Breast epithelium (tissue), 4 donors: ENCODE measurements at regions not wholly inside any gene's neighbourhood (a gene's known extent, or its start where the extent isn't known, plus 50 kb on each side); places are given as distances from the start of the nearest gene placed in this dataset.

Source experiments
- DNase-seq, 2 donors: peaks; one replicate each; pipeline ENCODE4 v3.0.0-alpha.2; 2019; ENCODE audit warnings: low spot score in 2 of 2
- H3K27ac ChIP-seq, 2 donors: fragments of 200-600 bp; sonication (generic) in 1 of 2; one replicate each; pipeline ENCODE4 v1.5.1; 2016 to 2019; ENCODE audit warnings: mild to moderate bottlenecking in 1 of 2
- H3K27me3 ChIP-seq, 2 donors: fragments of 200-600 bp; sonication (generic) in 1 of 2; one replicate each; pipeline versions ENCODE4 v1.5.1 to v1.6.0; 2017 to 2019; ENCODE audit warnings: control low read depth in 1 of 2, mild to moderate bottlenecking in 1 of 2
- H3K36me3 ChIP-seq: fragments of 200-600 bp; one replicate; pipeline ENCODE4 v1.5.1; 2019
- H3K4me1 ChIP-seq, 2 donors: fragments of 200-600 bp; sonication (generic); one replicate each; pipeline ENCODE4 v1.5.1; 2016 to 2019; ENCODE audit warnings: control low read depth in 1 of 2
- H3K4me3 ChIP-seq, 3 donors: fragments of 200-600 bp; sonication (generic); 1 replicate in 2 of 3; 2 replicates in 1 of 3; pipeline ENCODE4 v1.5.1; 2016 to 2019; ENCODE audit warnings: mild to moderate bottlenecking in 3 of 3, moderate library complexity in 2 of 3
- H3K9me3 ChIP-seq, 2 donors: fragments of 200-600 bp; sonication (generic) in 1 of 2; one replicate each; pipeline ENCODE4 v1.5.1; 2016 to 2019; ENCODE audit warnings: control low read depth in 1 of 2
- CTCF ChIP-seq, 3 donors: fragments of 450-650 bp; IDR thresholded peaks; one replicate each; pipeline ENCODE4 v1.5.1; 2016 to 2017; ENCODE audit warnings: antibody characterized with exemption in 3 of 3, mild to moderate bottlenecking in 3 of 3, moderate library complexity in 3 of 3
- POLR2A ChIP-seq: fragments of 450-650 bp; IDR thresholded peaks from one replicate; pipeline ENCODE4 v1.6.1; 2016; ENCODE audit warnings: antibody characterized with exemption, mild to moderate bottlenecking, moderate library complexity
- POLR2AphosphoS5 ChIP-seq, 3 donors: sonication (generic); formaldehyde crosslinking; IDR thresholded peaks; one replicate each; pipeline ENCODE4 v1.6.1; 2017; ENCODE audit warnings: antibody characterized with exemption in 3 of 3
- intact Hi-C: fragments of 100-400 bp; cut with DNase I; formaldehyde crosslinking; loops from one replicate; pipeline ENCODE4 v1.15.1; 2023; ENCODE audit warnings: low total_unique reads

GRCh38 chr15:79190093-79190492 is 92.4 kb upstream of the ANKRD34C start:
- Histone ChIP-seq H3K27ac (no peak overlapping the region), H3K4me3 (no peak overlapping the region), H3K36me3 (no peaks in the 10 kb centered on the region), H3K4me1 (no peaks in the 10 kb centered on the region), H3K27me3 (peaks cover 0 to under 1% of the 10 kb centered on the region in 2 donors), H3K9me3 (no peaks in the 10 kb centered on the region)
- TF ChIP-seq POLR2A (no peak), POLR2AphosphoS5 (IDR thresholded peaks at IDR 0.05) (no peak), CTCF (IDR thresholded peaks at IDR 0.05) (no peak)
- no peak for DNase-seq
- intact Hi-C loops: no loop called here

GRCh38 chr15:79186616-79187015 is 95.9 kb upstream of the ANKRD34C start:
- no peaks in the 10 kb centered on the region for H3K4me1 ChIP-seq
- no peak overlapping the region for H3K4me3 ChIP-seq
- no peak for DNase-seq
- TF ChIP-seq POLR2AphosphoS5 (IDR thresholded peaks at IDR 0.05) (no peak), CTCF (IDR thresholded peaks at IDR 0.05) (no peak)
- no peaks in the 10 kb centered on the region for H3K27me3 ChIP-seq
- no peak overlapping the region for H3K27ac ChIP-seq
- intact Hi-C loops: no loop called here
- H3K9me3 ChIP-seq: no peaks in the 10 kb centered on the region
- H3K36me3 ChIP-seq: no peaks in the 10 kb centered on the region

- Histone ChIP-seq H3K4me1 (no peaks in the 10 kb centered on the region), H3K36me3 (no peaks in the 10 kb centered on the region), H3K27me3 (no peaks in the 10 kb centered on the region), H3K27ac (no peak overlapping the region), H3K4me3 (no peak overlapping the region), H3K9me3 (no peaks in the 10 kb centered on the region)
- TF ChIP-seq CTCF (IDR thresholded peaks at IDR 0.05) (no peak), POLR2AphosphoS5 (IDR thresholded peaks at IDR 0.05) (no peak), POLR2A (no peak)
- intact Hi-C loops: no loop called here
- no peak for DNase-seq
Observed at GRCh38 chr15:79185199-79185598, 94.6 kb upstream of the RASGRF1 start.

- Histone ChIP-seq H3K4me1 (no peaks in the 10 kb centered on the region), H3K27me3 (no peaks in the 10 kb centered on the region), H3K4me3 (no peak overlapping the region), H3K9me3 (no peaks in the 10 kb centered on the region), H3K27ac (no peak overlapping the region), H3K36me3 (no peaks in the 10 kb centered on the region)
- TF ChIP-seq POLR2AphosphoS5 (IDR thresholded peaks at IDR 0.05) (no peak), CTCF (IDR thresholded peaks at IDR 0.05) (peak; percentile 71 to 84 (median 81))
- intact Hi-C loops: no loop called here
- peak; percentile 55 to 72 for DNase-seq
Observed at GRCh38 chr15:79184465-79184892, 93.9 kb upstream of the RASGRF1 start.

GRCh38 chr15:79180318-79180717 is 89.7 kb upstream of the RASGRF1 start:
- TF ChIP-seq POLR2AphosphoS5 (IDR thresholded peaks at IDR 0.05) (no peak), POLR2A (no peak), CTCF (IDR thresholded peaks at IDR 0.05) (no peak)
- intact Hi-C loops: no loop called here
- Histone ChIP-seq H3K27ac (no peak overlapping the region), H3K4me1 (no peaks in the 10 kb centered on the region), H3K27me3 (no peaks in the 10 kb centered on the region), H3K4me3 (no peak overlapping the region), H3K9me3 (no peaks in the 10 kb centered on the region), H3K36me3 (no peaks in the 10 kb centered on the region)
- no peak for DNase-seq
